ENCODE measurements at regions not wholly inside any gene's neighbourhood (a gene's known extent, or its start where the extent isn't known, plus 50 kb on each side); places are given as distances from the start of the nearest gene placed in this dataset.

GRCh38 chr1:245091818-245092637 is 62.8 kb upstream of the KIF26B start:
- peaks cover 10% of the 10 kb centered on the region for H3K4me1 ChIP-seq
- H3K4me2 ChIP-seq = no peak overlapping the region
- Mint-ChIP-seq H3K9me3 (no peaks in the 10 kb centered on the region), H3K27me3 (ENCODE audit: insufficient read depth, low read depth) (peaks cover 2% of the 10 kb centered on the region), H3K4me3 (no peak overlapping the region), H3K4me1 (peaks cover 6% of the 10 kb centered on the region), H3K36me3 (no peaks in the 10 kb centered on the region), H3K27ac (no peak overlapping the region)
- no peaks in the 10 kb centered on the region for H4K20me1 ChIP-seq (ENCODE audit: low read depth)
- H3K27ac ChIP-seq = no peak overlapping the region
- DNase-seq (ENCODE audit: low spot score) = no peak
- TF ChIP-seq EZH2phosphoT487 (IDR thresholded peaks at IDR 0.05) (no peak), CTCF (IDR thresholded peaks at IDR 0.05) (no peak), EZH2 (IDR thresholded peaks at IDR 0.05) (no peak)
- H3K36me3 ChIP-seq = no peaks in the 10 kb centered on the region
- no peaks in the 10 kb centered on the region for H3K79me2 ChIP-seq (ENCODE audit: low read depth)
- H3K9me3 ChIP-seq (ENCODE audit: low read depth) = no peaks in the 10 kb centered on the region
- H3K9ac ChIP-seq = no peak overlapping the region
- H2AFZ ChIP-seq (replicated peaks) = no peak overlapping the region
- H3F3A ChIP-seq (ENCODE audit: low read depth) = peaks cover 16% of the 10 kb centered on the region
- H3K4me3 ChIP-seq = no peak overlapping the region
- H3K27me3 ChIP-seq = no peaks in the 10 kb centered on the region

- Histone ChIP-seq H3K79me2 (ENCODE audit: low read depth) (no peaks in the 10 kb centered on the region), H3K4me3 (no peak overlapping the region), H3K36me3 (no peaks in the 10 kb centered on the region), H3K4me2 (no peak overlapping the region), H3K4me1 (peaks cover 9% of the 10 kb centered on the region), H3F3A (ENCODE audit: low read depth) (peaks cover 13% of the 10 kb centered on the region), H4K20me1 (ENCODE audit: low read depth) (no peaks in the 10 kb centered on the region), H3K27me3 (no peaks in the 10 kb centered on the region), H3K9ac (no peak overlapping the region), H2AFZ (replicated peaks) (no peak overlapping the region), H3K27ac (no peak overlapping the region), H3K9me3 (ENCODE audit: low read depth) (no peaks in the 10 kb centered on the region)
- peaks cover 6% of the 10 kb centered on the region for H3K4me1 Mint-ChIP-seq
- no peaks in the 10 kb centered on the region for H3K36me3 Mint-ChIP-seq
- no peak for DNase-seq (ENCODE audit: low spot score)
- H3K27ac Mint-ChIP-seq = no peak overlapping the region
- H3K27me3 Mint-ChIP-seq (ENCODE audit: insufficient read depth, low read depth) = peaks cover 5% of the 10 kb centered on the region
- no peak for TF ChIP-seq CTCF (IDR thresholded peaks at IDR 0.05)
- TF ChIP-seq EZH2phosphoT487 (IDR thresholded peaks at IDR 0.05) = no peak
- no peak for TF ChIP-seq EZH2 (IDR thresholded peaks at IDR 0.05)
- no peaks in the 10 kb centered on the region for H3K9me3 Mint-ChIP-seq
- H3K4me3 Mint-ChIP-seq = no peak overlapping the region
These were observed 63.6 kb upstream of the KIF26B start for GRCh38 chr1:245091171-245091621.

- no peak overlapping the region for H3K27ac ChIP-seq
- Mint-ChIP-seq H3K9me3 (no peaks in the 10 kb centered on the region), H3K4me1 (peaks cover 2% of the 10 kb centered on the region), H3K27ac (no peak overlapping the region), H3K27me3 (ENCODE audit: insufficient read depth, low read depth) (peaks cover 5% of the 10 kb centered on the region), H3K36me3 (no peaks in the 10 kb centered on the region), H3K4me3 (no peak overlapping the region)
- H3K9me3 ChIP-seq (ENCODE audit: low read depth) = no peaks in the 10 kb centered on the region
- H3K4me2 ChIP-seq = no peak overlapping the region
- TF ChIP-seq EZH2 (IDR thresholded peaks at IDR 0.05) (no peak), CTCF (IDR thresholded peaks at IDR 0.05) (no peak), EZH2phosphoT487 (IDR thresholded peaks at IDR 0.05) (no peak)
- no peak for DNase-seq (ENCODE audit: low spot score)
- no peaks in the 10 kb centered on the region for H3K36me3 ChIP-seq
- H3K4me3 ChIP-seq = no peak overlapping the region
- peaks cover 5% of the 10 kb centered on the region for H3K4me1 ChIP-seq
- H4K20me1 ChIP-seq (ENCODE audit: low read depth) = no peaks in the 10 kb centered on the region
- no peaks in the 10 kb centered on the region for H3K27me3 ChIP-seq
- H3F3A ChIP-seq (ENCODE audit: low read depth) = peaks cover 8% of the 10 kb centered on the region
- H3K9ac ChIP-seq = no peak overlapping the region
- H2AFZ ChIP-seq (replicated peaks) = no peak overlapping the region
- no peaks in the 10 kb centered on the region for H3K79me2 ChIP-seq (ENCODE audit: low read depth)
These were observed 64.2 kb upstream of the KIF26B start for GRCh38 chr1:245090491-245091090.
